ENCODE measurements at regions not wholly inside any gene's neighbourhood (a gene's known extent, or its start where the extent isn't known, plus 50 kb on each side); places are given as distances from the start of the nearest gene placed in this dataset.
A peak's percentile ranks its signal among the peaks of the same experiment; 100 is the strongest.

- TF ChIP-seq FOXP2 (optimal IDR thresholded peaks at IDR 0.05; ENCODE audit: control extremely low read depth, extremely low read length, insufficient read depth) = no peak
- no peak for TF ChIP-seq POLR2AphosphoS5 (IDR thresholded peaks at IDR 0.05; ENCODE audit: borderline replicate concordance, low read depth, low read length)
- no peak for TF ChIP-seq EZH2 (IDR thresholded peaks at IDR 0.05)
These were observed 171.7 kb upstream of the FLRT2 start for GRCh38 chr14:85358136-85358785.

GRCh38 chr14:85359505-85359904 is 170.4 kb upstream of the FLRT2 start:
- H3K4me3 ChIP-seq = no peak overlapping the region
- H3K27ac ChIP-seq = no peak overlapping the region
- no peak for DNase-seq (ENCODE audit: low read depth, low spot score)
- no peaks in the 10 kb centered on the region for H3K9me3 ChIP-seq (ENCODE audit: low read depth, low read length)
- H3K9ac ChIP-seq (ENCODE audit: insufficient read length) = no peak overlapping the region
- H3K36me3 ChIP-seq (ENCODE audit: insufficient read depth, low read length) = no peaks in the 10 kb centered on the region
- TF ChIP-seq FOXP2 (optimal IDR thresholded peaks at IDR 0.05; ENCODE audit: control extremely low read depth, extremely low read length, insufficient read depth) (no peak), EZH2 (IDR thresholded peaks at IDR 0.05) (no peak), POLR2AphosphoS5 (IDR thresholded peaks at IDR 0.05; ENCODE audit: borderline replicate concordance, low read depth, low read length) (no peak)

More at GRCh38 chr14:85358136-85358785, 171.7 kb upstream of the FLRT2 start:
- no peak overlapping the region for H3K9ac ChIP-seq (ENCODE audit: insufficient read length)
- H3K9me3 ChIP-seq (ENCODE audit: low read depth, low read length) = no peaks in the 10 kb centered on the region
- no peak overlapping the region for H3K4me3 ChIP-seq
- no peak overlapping the region for H3K27ac ChIP-seq
- DNase-seq (ENCODE audit: low read depth, low spot score) = no peak
- H3K36me3 ChIP-seq (ENCODE audit: insufficient read depth, low read length) = no peaks in the 10 kb centered on the region

DNA sequence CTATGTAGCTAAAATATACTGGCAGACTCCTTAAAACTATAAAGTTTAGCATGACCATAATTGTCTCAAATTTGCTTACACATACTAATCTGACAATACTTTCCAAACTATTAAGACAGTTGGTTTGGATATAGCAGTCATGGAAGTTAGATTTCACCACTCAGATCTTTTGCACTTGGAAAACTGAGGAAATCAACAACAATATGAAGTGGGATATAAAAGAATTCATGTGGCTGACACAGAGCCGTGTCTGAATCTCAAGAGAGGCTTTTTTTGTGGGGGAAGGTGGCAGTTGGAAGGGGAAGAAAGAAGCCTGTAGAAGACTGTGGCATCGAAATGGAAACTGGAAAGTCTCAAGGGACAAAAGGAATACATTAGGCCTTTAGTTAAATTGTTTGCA is 166.6 kb upstream of the FLRT2 start:
- TF ChIP-seq POLR2AphosphoS5 (IDR thresholded peaks at IDR 0.05; ENCODE audit: borderline replicate concordance, low read depth, low read length) (no peak), EZH2 (IDR thresholded peaks at IDR 0.05) (no peak), FOXP2 (optimal IDR thresholded peaks at IDR 0.05; ENCODE audit: control extremely low read depth, extremely low read length, insufficient read depth) (no peak)
- Histone ChIP-seq H3K4me3 (peak overlapping the region; percentile 5; the same call in 1 of the 2 replicates), H3K36me3 (ENCODE audit: insufficient read depth, low read length) (no peaks in the 10 kb centered on the region), H3K9me3 (ENCODE audit: low read depth, low read length) (no peaks in the 10 kb centered on the region), H3K9ac (ENCODE audit: insufficient read length) (peak overlapping the region; percentile 7), H3K27ac (peak overlapping the region; percentile 56)
- no peak for DNase-seq (ENCODE audit: low read depth, low spot score)

DNA sequence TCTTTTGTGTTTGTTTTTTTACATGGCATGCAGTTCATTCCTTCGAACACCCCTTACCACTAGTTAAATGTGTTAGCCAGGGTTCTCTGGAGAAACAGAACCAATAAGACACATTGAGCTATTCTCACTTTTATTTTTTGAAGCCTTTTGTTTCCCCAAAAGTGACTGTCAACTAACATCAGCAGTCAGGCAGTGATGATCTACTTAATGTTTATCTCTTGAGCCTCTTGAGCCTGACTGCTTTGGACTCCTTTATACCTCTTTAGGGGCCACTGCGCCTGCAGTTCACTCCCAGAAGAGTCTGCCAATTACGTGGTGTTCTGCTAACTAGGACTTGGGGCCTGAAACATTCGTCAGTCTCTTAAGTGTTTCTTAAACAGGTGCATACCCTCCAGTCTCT is 163.7 kb upstream of the FLRT2 start:
- no peak overlapping the region for H3K27ac ChIP-seq
- H3K9ac ChIP-seq (ENCODE audit: insufficient read length) = no peak overlapping the region
- no peak for TF ChIP-seq EZH2 (IDR thresholded peaks at IDR 0.05)
- no peak for TF ChIP-seq POLR2AphosphoS5 (IDR thresholded peaks at IDR 0.05; ENCODE audit: borderline replicate concordance, low read depth, low read length)
- no peak for TF ChIP-seq FOXP2 (optimal IDR thresholded peaks at IDR 0.05; ENCODE audit: control extremely low read depth, extremely low read length, insufficient read depth)

GRCh38 chr14:85380881-85381280 is 149.1 kb upstream of the FLRT2 start:
- DNase-seq (ENCODE audit: low read depth, low spot score) = no peak
- no peak for TF ChIP-seq POLR2AphosphoS5 (IDR thresholded peaks at IDR 0.05; ENCODE audit: borderline replicate concordance, low read depth, low read length)
- no peak for TF ChIP-seq EZH2 (IDR thresholded peaks at IDR 0.05)
- TF ChIP-seq FOXP2 (optimal IDR thresholded peaks at IDR 0.05; ENCODE audit: control extremely low read depth, extremely low read length, insufficient read depth) = no peak
- no peaks in the 10 kb centered on the region for H3K36me3 ChIP-seq (ENCODE audit: insufficient read depth, low read length)
- H3K4me3 ChIP-seq = no peak overlapping the region
- H3K9ac ChIP-seq (ENCODE audit: insufficient read length) = no peak overlapping the region
- H3K27ac ChIP-seq = no peak overlapping the region
- H3K9me3 ChIP-seq (ENCODE audit: low read depth, low read length) = no peaks in the 10 kb centered on the region

More for the DNA sequence above, 163.7 kb upstream of the FLRT2 start:
- no peaks in the 10 kb centered on the region for H3K36me3 ChIP-seq (ENCODE audit: insufficient read depth, low read length)
- H3K4me3 ChIP-seq = no peak overlapping the region
- DNase-seq (ENCODE audit: low read depth, low spot score) = no peak
- no peaks in the 10 kb centered on the region for H3K9me3 ChIP-seq (ENCODE audit: low read depth, low read length)

DNA sequence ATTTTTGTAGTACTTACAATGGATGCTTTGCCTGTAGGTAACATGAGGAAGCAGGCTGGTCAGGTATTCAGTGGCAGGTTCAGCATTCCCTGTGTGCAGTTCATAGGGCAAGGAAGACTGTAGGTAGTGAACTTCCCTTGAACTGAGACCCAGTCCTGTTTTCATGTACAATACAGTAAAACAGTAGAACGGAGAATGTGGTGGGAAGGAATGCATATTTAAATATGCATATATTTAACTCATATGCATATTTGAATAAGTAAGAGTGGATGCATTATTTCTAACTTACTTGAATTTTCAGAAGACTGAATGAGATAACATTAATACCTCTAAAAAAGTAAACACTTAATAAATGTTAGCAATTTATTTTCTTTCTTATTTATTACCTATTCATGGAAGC is 147.6 kb upstream of the FLRT2 start:
- Histone ChIP-seq H3K36me3 (ENCODE audit: insufficient read depth, low read length) (no peaks in the 10 kb centered on the region), H3K27ac (no peak overlapping the region), H3K9ac (ENCODE audit: insufficient read length) (no peak overlapping the region), H3K9me3 (ENCODE audit: low read depth, low read length) (no peaks in the 10 kb centered on the region), H3K4me3 (no peak overlapping the region)
- DNase-seq (ENCODE audit: low read depth, low spot score) = no peak
- TF ChIP-seq EZH2 (IDR thresholded peaks at IDR 0.05) = no peak
- no peak for TF ChIP-seq POLR2AphosphoS5 (IDR thresholded peaks at IDR 0.05; ENCODE audit: borderline replicate concordance, low read depth, low read length)
- TF ChIP-seq FOXP2 (optimal IDR thresholded peaks at IDR 0.05; ENCODE audit: control extremely low read depth, extremely low read length, insufficient read depth) = no peak

- H3K9me3 ChIP-seq (ENCODE audit: low read depth, low read length) = no peaks in the 10 kb centered on the region
- no peaks in the 10 kb centered on the region for H3K36me3 ChIP-seq (ENCODE audit: insufficient read depth, low read length)
- DNase-seq (ENCODE audit: low read depth, low spot score) = no peak
- H3K27ac ChIP-seq = no peak overlapping the region
- TF ChIP-seq POLR2AphosphoS5 (IDR thresholded peaks at IDR 0.05; ENCODE audit: borderline replicate concordance, low read depth, low read length) = no peak
- TF ChIP-seq EZH2 (IDR thresholded peaks at IDR 0.05) = no peak
- TF ChIP-seq FOXP2 (optimal IDR thresholded peaks at IDR 0.05; ENCODE audit: control extremely low read depth, extremely low read length, insufficient read depth) = no peak
- H3K9ac ChIP-seq (ENCODE audit: insufficient read length) = no peak overlapping the region
- no peak overlapping the region for H3K4me3 ChIP-seq
These were observed 142.8 kb upstream of the FLRT2 start for GRCh38 chr14:85387181-85387580.

DNA sequence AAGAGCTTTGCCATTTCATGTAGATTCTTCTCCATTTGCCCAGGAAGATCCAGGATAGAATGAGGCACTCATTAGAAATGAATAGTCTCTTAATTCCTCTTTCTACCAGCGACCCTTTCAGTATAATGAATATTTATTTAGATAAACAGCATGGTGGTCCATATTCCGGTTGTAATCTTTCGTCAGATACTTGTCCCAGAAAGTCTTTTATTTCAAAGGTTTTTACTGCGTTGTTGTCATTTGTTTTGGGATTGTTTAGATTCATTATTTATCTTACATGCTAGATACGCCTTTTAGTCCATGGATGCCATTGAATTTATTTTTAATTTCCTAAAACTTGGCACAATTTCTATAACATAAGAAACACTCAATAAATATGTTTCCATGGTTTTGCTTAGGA is 139.7 kb upstream of the FLRT2 start:
- TF ChIP-seq POLR2AphosphoS5 (IDR thresholded peaks at IDR 0.05; ENCODE audit: borderline replicate concordance, low read depth, low read length) (no peak), FOXP2 (optimal IDR thresholded peaks at IDR 0.05; ENCODE audit: control extremely low read depth, extremely low read length, insufficient read depth) (no peak), EZH2 (IDR thresholded peaks at IDR 0.05) (no peak)
- H3K4me3 ChIP-seq = no peak overlapping the region
- no peaks in the 10 kb centered on the region for H3K36me3 ChIP-seq (ENCODE audit: insufficient read depth, low read length)
- no peak overlapping the region for H3K27ac ChIP-seq
- no peaks in the 10 kb centered on the region for H3K9me3 ChIP-seq (ENCODE audit: low read depth, low read length)
- no peak overlapping the region for H3K9ac ChIP-seq (ENCODE audit: insufficient read length)
- no peak for DNase-seq (ENCODE audit: low read depth, low spot score)

DNA sequence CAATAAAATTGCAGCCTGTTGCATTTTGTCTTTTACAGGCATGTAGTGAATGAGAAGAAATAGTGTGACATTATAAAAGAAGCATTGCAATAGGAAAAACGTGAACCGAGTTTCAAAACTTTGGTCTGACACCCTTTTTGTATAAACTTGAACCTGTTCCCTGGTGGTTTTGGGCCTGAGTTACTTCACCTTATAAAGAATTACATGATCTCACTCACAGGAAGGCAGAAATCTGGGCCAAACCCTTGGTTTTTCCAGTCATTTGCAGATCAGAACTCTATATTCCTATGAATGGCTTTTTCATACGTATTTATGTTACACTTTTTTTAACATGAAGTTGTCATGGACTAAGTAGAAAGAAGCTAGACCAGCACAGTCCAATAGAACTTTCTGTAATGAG is 138.5 kb upstream of the FLRT2 start:
- Histone ChIP-seq H3K4me3 (no peak overlapping the region), H3K36me3 (ENCODE audit: insufficient read depth, low read length) (no peaks in the 10 kb centered on the region), H3K9ac (ENCODE audit: insufficient read length) (no peak overlapping the region), H3K27ac (no peak overlapping the region), H3K9me3 (ENCODE audit: low read depth, low read length) (no peaks in the 10 kb centered on the region)
- TF ChIP-seq POLR2AphosphoS5 (IDR thresholded peaks at IDR 0.05; ENCODE audit: borderline replicate concordance, low read depth, low read length) = no peak
- TF ChIP-seq FOXP2 (optimal IDR thresholded peaks at IDR 0.05; ENCODE audit: control extremely low read depth, extremely low read length, insufficient read depth) = no peak
- TF ChIP-seq EZH2 (IDR thresholded peaks at IDR 0.05) = no peak
- DNase-seq (ENCODE audit: low read depth, low spot score) = no peak
